HEK293 (cell line): ENCODE measurements at regions not wholly inside any gene's neighbourhood (a gene's known extent, or its start where the extent isn't known, plus 50 kb on each side); places are given as distances from the start of the nearest gene placed in this dataset.

Experiments
- CTCF ChIA-PET: fragments of 350-600 bp; formaldehyde crosslinking; extraction: SDS; loops from one replicate; lab custom pipeline; 2021; ENCODE audit warnings: antibody characterized with exemption; lab: Yijun Ruan, JAX
- POLR2A ChIA-PET: fragments of 300-600 bp; formaldehyde crosslinking; extraction: SDS; loops from one replicate; lab custom pipeline; 2020; ENCODE audit warnings: antibody characterized with exemption, inconsistent platforms; lab: Yijun Ruan, JAX
- H3K27ac ChIP-seq: fragments of 200-500 bp; sonication (Bioruptor generic); 2 replicates; pipeline ENCODE4 v1.5.1; 2014; ENCODE audit warnings: low read depth, low read length, control low read depth, inconsistent platforms; ENCODE audit errors: extremely low read depth
- H3K36me3 ChIP-seq, 2 experiments: fragments of 200-500 bp in 1 of 2; sonication (Bioruptor generic) in 1 of 2; 1 replicate in 1 of 2; 2 replicates in 1 of 2; pipeline ENCODE4 v1.5.1; 2014 to 2017; ENCODE audit warnings: inconsistent platforms in 2 of 2, low read length in 2 of 2; ENCODE audit not compliant: control insufficient read depth in 2 of 2, insufficient read depth in 1 of 2
- H3K4me1 ChIP-seq: fragments of 200-500 bp; sonication (Bioruptor generic); 2 replicates; pipeline ENCODE4 v1.5.1; 2014; ENCODE audit warnings: mild to moderate bottlenecking, low read length, inconsistent platforms; ENCODE audit not compliant: control insufficient read depth, insufficient read depth
- H3K4me3 ChIP-seq: 2 replicates; pipeline ENCODE4 v1.5.1; 2011; ENCODE audit warnings: low read depth, mild to moderate bottlenecking, control low read depth, low read length, moderate library complexity
- H3K9me3 ChIP-seq: fragments of 200-500 bp; sonication (Bioruptor generic); 2 replicates; pipeline ENCODE4 v1.5.1; 2014; ENCODE audit warnings: low read depth, low read length, inconsistent platforms; ENCODE audit not compliant: control insufficient read depth, insufficient read depth
- EGR2 ChIP-seq: fragments of 450-650 bp; formaldehyde crosslinking; IDR thresholded peaks from 2 replicates; pipeline ENCODE4 v1.5.1; 2016; ENCODE audit warnings: low read depth, missing biosample characterization, missing genetic modification characterization
- KLF8 ChIP-seq: fragments of 450-650 bp; formaldehyde crosslinking; IDR thresholded peaks from 2 replicates; pipeline ENCODE4 v1.5.1; 2016; ENCODE audit warnings: missing biosample characterization, missing genetic modification characterization
- SETDB1 ChIP-seq: IDR thresholded peaks from one replicate; pipeline ENCODE4 v1.6.1; 2017; ENCODE audit warnings: mild to moderate bottlenecking, low read length, moderate library complexity, mixed read lengths; ENCODE audit not compliant: insufficient read length
- SP2 ChIP-seq: fragments of 450-650 bp; formaldehyde crosslinking; IDR thresholded peaks from 2 replicates; pipeline ENCODE4 v1.5.1; 2016; ENCODE audit warnings: missing biosample characterization, missing genetic modification characterization
- TCF7L2 ChIP-seq: IDR thresholded peaks from 2 replicates; pipeline ENCODE4 v1.6.1; 2011; ENCODE audit warnings: low read depth, mild to moderate bottlenecking, inconsistent platforms, low read length, moderate library complexity, borderline replicate concordance
- TSHZ1 ChIP-seq: fragments of 450-650 bp; formaldehyde crosslinking; IDR thresholded peaks from 2 replicates; pipeline ENCODE4 v1.5.1; 2016; ENCODE audit warnings: missing biosample characterization, missing genetic modification characterization, borderline replicate concordance
- ZBTB1 ChIP-seq: fragments of 450-650 bp; formaldehyde crosslinking; IDR thresholded peaks from 2 replicates; pipeline ENCODE4 v1.5.1; 2016; ENCODE audit warnings: missing biosample characterization, missing genetic modification characterization
- ZNF18 ChIP-seq: fragments of 450-650 bp; formaldehyde crosslinking; IDR thresholded peaks from 2 replicates; pipeline ENCODE4 v1.5.1; 2016; ENCODE audit warnings: missing biosample characterization, missing genetic modification characterization
- ZNF335 ChIP-seq: fragments of 450-650 bp; formaldehyde crosslinking; conservative IDR thresholded peaks from 2 replicates; pipeline ENCODE4 v1.5.1; 2016; ENCODE audit warnings: missing biosample characterization, missing genetic modification characterization
- ZNF366 ChIP-seq: fragments of 450-650 bp; formaldehyde crosslinking; conservative IDR thresholded peaks from 2 replicates; pipeline ENCODE4 v1.5.1; 2016; ENCODE audit warnings: missing biosample characterization, missing genetic modification characterization
- ZNF398 ChIP-seq: fragments of 450-650 bp; formaldehyde crosslinking; IDR thresholded peaks from 2 replicates; pipeline ENCODE4 v1.5.1; 2017; ENCODE audit warnings: missing biosample characterization, missing genetic modification characterization
- ZNF501 ChIP-seq: fragments of 450-650 bp; formaldehyde crosslinking; IDR thresholded peaks from 2 replicates; pipeline ENCODE4 v1.5.1; 2016; ENCODE audit warnings: missing biosample characterization, missing genetic modification characterization
- ZNF530 ChIP-seq: fragments of 450-650 bp; formaldehyde crosslinking; IDR thresholded peaks from 2 replicates; pipeline ENCODE4 v1.5.1; 2016; ENCODE audit warnings: low read depth, missing biosample characterization, missing genetic modification characterization
- ZNF555 ChIP-seq: fragments of 450-650 bp; formaldehyde crosslinking; conservative IDR thresholded peaks from 2 replicates; pipeline ENCODE4 v1.5.1; 2017; ENCODE audit warnings: missing biosample characterization, mild to moderate bottlenecking, missing genetic modification characterization, inconsistent platforms
- ZNF785 ChIP-seq: fragments of 450-650 bp; formaldehyde crosslinking; IDR thresholded peaks from 2 replicates; pipeline ENCODE4 v1.5.1; 2016; ENCODE audit warnings: missing biosample characterization, missing genetic modification characterization
- ZNF843 ChIP-seq: fragments of 450-650 bp; formaldehyde crosslinking; IDR thresholded peaks from 2 replicates; pipeline ENCODE4 v1.5.1; 2016; ENCODE audit warnings: missing biosample characterization, missing genetic modification characterization
- TF ChIP-seq, protein P1 (sequence below): fragments of 450-650 bp; formaldehyde crosslinking; optimal IDR thresholded peaks from 2 replicates; pipeline ENCODE3; 2016; ENCODE audit warnings: missing biosample characterization, mild to moderate bottlenecking, missing genetic modification characterization

GRCh38 chr14:65794674-65795279, 382.2 kb downstream of the FUT8 start:
- Histone ChIP-seq H3K27ac (no peak overlapping the region), H3K36me3 (no peaks in the 10 kb centered on the region), H3K4me3 (no peak overlapping the region), H3K4me1 (no peaks in the 10 kb centered on the region), H3K9me3 (no peaks in the 10 kb centered on the region)
- POLR2A ChIA-PET: no interaction called here
- CTCF ChIA-PET: interaction anchor here (0.7 kb wide), 1 partner anchor 354 kb away, joined by 3 read pairs; no protein-coding TSS in a partner anchor
- TF ChIP-seq TCF7L2: no peak
- TF ChIP-seq SP2 (tag by site-specific recombination): no peak
- no peak for TF ChIP-seq ZNF335 (tag by site-specific recombination)
- no peak for TF ChIP-seq ZNF398
- no peak for TF ChIP-seq ZNF18 (tag by site-specific recombination)
- TF ChIP-seq ZNF366 (tag by site-specific recombination): no peak
- TF ChIP-seq SETDB1: no peak
- no peak for TF ChIP-seq EGR2 (tag by site-specific recombination)

DNA sequence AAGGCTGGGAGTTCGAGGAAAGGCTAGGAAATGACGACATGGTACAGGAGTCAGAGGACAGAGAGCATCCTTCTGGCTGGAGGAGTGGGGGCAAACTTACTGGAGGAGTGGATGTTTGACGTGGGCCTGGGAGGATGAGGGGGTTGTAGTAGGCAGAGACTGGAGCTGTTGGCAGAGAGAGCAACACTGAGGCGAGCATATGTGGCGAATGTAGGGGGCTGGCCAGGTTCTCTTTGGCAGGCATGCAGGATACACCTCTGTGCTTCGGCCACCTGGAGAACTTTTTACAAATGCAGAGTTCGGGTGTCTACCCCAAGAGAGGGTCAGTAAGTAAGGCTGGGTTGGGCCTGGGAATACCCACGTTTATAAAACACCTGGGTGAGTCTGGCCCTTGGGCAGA, 385.7 kb downstream of the FUT8 start:
- no peaks in the 10 kb centered on the region for H3K36me3 ChIP-seq
- CTCF ChIA-PET: no interaction called here
- POLR2A ChIA-PET: no interaction called here
- no peak overlapping the region for H3K4me3 ChIP-seq
- no peak overlapping the region for H3K27ac ChIP-seq
- no peaks in the 10 kb centered on the region for H3K4me1 ChIP-seq
- H3K9me3 ChIP-seq: no peaks in the 10 kb centered on the region
- no peak for TF ChIP-seq ZNF530
- TF ChIP-seq, protein P1, sequence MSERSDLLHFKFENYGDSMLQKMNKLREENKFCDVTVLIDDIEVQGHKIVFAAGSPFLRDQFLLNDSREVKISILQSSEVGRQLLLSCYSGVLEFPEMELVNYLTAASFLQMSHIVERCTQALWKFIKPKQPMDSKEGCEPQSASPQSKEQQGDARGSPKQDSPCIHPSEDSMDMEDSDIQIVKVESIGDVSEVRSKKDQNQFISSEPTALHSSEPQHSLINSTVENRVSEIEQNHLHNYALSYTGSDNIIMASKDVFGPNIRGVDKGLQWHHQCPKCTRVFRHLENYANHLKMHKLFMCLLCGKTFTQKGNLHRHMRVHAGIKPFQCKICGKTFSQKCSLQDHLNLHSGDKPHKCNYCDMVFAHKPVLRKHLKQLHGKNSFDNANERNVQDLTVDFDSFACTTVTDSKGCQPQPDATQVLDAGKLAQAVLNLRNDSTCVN (tag by site-specific recombination): no peak
- no peak for TF ChIP-seq ZNF555
- no peak for TF ChIP-seq ZNF843 (tag by site-specific recombination)
- no peak for TF ChIP-seq KLF8 (tag by site-specific recombination)
- TF ChIP-seq ZNF501: no peak
- no peak for TF ChIP-seq ZNF366 (tag by site-specific recombination)
- no peak for TF ChIP-seq TSHZ1 (tag by site-specific recombination)
- TF ChIP-seq ZBTB1: no peak
- no peak for TF ChIP-seq ZNF785
